Esophagus muscularis mucosa (tissue), 3 donors: ENCODE measurements at regions not wholly inside any gene's neighbourhood (a gene's known extent, or its start where the extent isn't known, plus 50 kb on each side); places are given as distances from the start of the nearest gene placed in this dataset.
"Not testable (repeated sequence)": the region's sequence is repeated elsewhere in the genome, so short reads cannot be mapped to it uniquely, and the experiment has no call there.

Experiments
- POLR2A ChIP-seq: fragments of 450-650 bp; IDR thresholded peaks from one replicate; pipeline ENCODE4 v1.6.1; 2017; ENCODE audit warnings: antibody characterized with exemption, moderate library complexity, mild to moderate bottlenecking, low read depth
- TF ChIP-seq, protein P1 (sequence below), 3 experiments: fragments of 200-600 bp in 2 of 3; fragments of 450-650 bp in 1 of 3; sonication (generic) in 2 of 3; IDR thresholded peaks; one replicate each; pipeline ENCODE4 v1.5.1; 2017 to 2019; ENCODE audit warnings: antibody characterized with exemption in 3 of 3, mild to moderate bottlenecking in 2 of 3, moderate library complexity in 1 of 3

DNA sequence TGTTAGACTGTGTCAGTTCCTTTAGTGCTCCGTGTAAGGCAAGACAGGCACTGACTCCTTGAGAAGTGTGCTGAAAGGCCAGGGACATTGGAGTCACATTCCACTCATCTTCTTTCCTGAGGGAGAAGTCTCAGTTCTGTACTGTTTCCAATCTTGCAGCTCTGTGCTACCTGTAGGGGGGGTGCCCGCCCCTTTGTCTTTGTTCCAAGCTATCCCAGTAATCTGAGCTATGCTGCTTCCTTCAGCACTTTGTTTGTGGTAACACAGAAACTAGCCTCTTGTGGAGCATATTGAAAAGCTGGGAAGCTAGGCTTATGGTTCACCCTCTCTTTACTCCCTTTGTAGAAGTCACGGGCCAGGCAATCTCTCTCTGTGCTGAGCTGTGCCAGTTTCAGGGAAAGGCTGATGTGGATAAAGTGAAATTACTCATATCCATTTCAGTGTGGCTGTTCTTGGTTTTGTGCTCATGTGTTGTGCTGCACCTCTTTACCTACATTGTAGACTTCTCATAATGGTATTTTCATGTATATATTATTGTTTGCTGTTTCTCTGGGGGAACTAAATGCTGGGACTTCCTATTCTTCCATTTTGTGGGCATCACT is 420.2 kb downstream of the SRGAP2C start:
- TF ChIP-seq, protein P1, sequence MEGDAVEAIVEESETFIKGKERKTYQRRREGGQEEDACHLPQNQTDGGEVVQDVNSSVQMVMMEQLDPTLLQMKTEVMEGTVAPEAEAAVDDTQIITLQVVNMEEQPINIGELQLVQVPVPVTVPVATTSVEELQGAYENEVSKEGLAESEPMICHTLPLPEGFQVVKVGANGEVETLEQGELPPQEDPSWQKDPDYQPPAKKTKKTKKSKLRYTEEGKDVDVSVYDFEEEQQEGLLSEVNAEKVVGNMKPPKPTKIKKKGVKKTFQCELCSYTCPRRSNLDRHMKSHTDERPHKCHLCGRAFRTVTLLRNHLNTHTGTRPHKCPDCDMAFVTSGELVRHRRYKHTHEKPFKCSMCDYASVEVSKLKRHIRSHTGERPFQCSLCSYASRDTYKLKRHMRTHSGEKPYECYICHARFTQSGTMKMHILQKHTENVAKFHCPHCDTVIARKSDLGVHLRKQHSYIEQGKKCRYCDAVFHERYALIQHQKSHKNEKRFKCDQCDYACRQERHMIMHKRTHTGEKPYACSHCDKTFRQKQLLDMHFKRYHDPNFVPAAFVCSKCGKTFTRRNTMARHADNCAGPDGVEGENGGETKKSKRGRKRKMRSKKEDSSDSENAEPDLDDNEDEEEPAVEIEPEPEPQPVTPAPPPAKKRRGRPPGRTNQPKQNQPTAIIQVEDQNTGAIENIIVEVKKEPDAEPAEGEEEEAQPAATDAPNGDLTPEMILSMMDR (IDR thresholded peaks at IDR 0.05) = not testable (repeated sequence)
- TF ChIP-seq POLR2A = not testable (repeated sequence)
